Caki2 (cell line): ENCODE measurements at regions not wholly inside any gene's neighbourhood (a gene's known extent, or its start where the extent isn't known, plus 50 kb on each side); places are given as distances from the start of the nearest gene placed in this dataset.

Source experiments
- DNase-seq: peaks from one replicate; pipeline ENCODE4 v3.0.0-alpha.2; 2015; ENCODE audit warnings: low read depth
- in situ Hi-C: cut with HindIII; loops from 2 replicates; pipeline ENCODE4 v1.10.0; 2016; ENCODE audit warnings: low sequenced_read_pairs, low pct_unique_long_range_greater_than_20kb, mixed read lengths

DNA sequence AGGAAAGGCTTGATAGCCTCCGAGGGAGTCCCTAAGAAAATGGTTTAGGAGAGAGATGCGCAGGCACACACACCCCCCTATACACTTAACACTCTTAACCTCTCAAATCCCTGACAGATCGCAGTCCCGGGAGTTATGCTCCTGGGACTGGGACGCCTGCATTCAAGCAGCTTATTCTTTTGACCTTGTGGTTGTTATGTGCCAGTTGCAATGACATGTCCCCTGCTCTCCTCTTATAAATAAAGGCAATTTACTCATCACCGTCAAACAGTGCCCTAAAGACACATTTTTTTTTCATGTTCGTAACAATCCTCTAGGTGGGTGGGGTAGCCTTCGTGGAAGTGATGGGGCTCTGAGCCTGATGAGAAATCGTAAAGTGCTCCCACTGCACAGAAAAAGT, 162.2 kb downstream of the LRRC30 start:
- DNase-seq, result no peak
- in situ Hi-C loops, result no loop called here

DNA sequence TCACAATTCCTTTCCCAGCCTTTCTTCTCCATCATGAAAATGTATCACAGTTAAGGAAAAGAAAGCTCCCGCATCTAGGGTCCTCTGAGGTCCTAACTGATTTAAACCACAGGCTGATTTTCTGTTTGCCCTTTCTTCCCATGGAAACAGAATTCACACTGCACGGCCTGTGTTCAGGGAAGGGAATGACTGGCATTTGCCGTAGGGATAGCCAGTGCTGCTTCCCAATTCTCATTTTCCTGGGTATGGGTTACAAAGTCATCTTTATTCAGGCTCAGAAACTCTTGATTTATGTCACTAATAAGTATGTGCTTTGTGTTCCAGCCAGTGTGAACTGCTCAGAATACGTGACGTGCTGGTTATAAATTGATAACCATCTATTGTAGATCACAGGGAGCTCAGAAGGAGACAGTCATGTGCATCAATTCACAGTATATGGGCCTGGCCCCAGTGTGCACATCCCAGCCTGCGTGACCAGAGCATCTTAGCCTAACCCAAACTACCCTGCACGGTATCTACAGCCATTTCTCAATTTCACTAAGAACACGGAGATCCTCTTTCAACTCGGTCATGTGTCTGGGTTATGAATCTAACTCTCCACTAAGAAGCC, 163.3 kb downstream of the LRRC30 start:
- DNase-seq, result no peak
- in situ Hi-C loops, result no loop called here

DNA sequence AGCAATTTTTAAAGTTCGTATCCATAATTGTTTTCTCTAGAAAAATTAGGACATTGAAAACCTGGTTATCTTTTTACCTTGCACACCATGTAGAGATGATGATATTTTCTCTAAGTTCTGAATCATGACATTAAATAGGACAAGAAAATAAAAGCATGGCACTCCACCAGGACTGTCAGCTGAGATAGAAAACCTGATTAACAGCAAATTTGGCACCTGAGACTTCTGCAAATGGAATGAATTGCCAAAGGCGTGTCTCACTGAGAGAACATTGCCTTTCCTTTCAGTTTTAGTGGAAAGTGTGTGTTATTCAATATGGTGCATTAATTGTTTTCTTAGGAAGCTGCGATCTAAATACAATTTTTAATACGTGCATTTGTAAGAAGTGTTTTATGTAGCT, 164.7 kb downstream of the LRRC30 start:
- in situ Hi-C loops, result no loop called here
- DNase-seq, result no peak

DNA sequence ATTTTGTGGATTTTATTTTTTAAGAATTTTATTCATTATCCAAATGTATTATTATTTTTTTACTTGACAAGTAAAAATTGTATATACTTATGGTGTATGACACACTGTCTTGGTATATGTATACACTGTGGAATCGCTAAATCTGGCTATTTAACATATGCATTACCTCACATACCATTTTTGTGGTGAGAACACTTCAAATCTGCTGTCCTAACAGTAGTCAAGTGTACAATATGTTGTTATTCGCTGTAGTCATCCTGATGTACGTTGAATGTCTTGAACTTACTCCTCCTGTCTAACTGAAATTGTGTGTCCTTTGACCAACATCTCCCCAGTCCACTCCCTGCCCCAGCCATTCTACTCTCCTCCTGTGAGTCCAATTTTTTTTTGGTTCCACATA, 153.2 kb upstream of the PTPRM start:
- in situ Hi-C loops, result no loop called here
- no peak for DNase-seq

DNA sequence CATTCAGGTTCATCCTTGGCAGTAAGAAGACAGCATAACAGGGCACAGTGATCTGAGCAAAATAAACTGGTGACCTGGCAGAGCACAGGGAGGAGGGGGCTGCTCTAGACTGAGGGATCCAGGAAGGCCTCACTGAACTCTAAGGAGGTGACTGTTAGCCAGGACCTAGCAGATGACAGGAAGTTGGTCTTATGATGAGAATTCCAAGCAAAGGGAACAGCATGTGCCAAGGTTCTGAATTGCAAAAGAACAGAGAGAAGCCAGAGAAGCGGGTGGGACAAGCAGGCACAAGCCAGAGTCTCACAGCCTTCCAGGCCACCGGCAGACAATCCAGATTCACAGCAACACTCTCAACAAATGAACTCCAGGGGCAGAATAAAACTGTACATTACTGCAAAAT, 152.7 kb upstream of the PTPRM start:
- in situ Hi-C loops, result no loop called here
- no peak for DNase-seq

DNA sequence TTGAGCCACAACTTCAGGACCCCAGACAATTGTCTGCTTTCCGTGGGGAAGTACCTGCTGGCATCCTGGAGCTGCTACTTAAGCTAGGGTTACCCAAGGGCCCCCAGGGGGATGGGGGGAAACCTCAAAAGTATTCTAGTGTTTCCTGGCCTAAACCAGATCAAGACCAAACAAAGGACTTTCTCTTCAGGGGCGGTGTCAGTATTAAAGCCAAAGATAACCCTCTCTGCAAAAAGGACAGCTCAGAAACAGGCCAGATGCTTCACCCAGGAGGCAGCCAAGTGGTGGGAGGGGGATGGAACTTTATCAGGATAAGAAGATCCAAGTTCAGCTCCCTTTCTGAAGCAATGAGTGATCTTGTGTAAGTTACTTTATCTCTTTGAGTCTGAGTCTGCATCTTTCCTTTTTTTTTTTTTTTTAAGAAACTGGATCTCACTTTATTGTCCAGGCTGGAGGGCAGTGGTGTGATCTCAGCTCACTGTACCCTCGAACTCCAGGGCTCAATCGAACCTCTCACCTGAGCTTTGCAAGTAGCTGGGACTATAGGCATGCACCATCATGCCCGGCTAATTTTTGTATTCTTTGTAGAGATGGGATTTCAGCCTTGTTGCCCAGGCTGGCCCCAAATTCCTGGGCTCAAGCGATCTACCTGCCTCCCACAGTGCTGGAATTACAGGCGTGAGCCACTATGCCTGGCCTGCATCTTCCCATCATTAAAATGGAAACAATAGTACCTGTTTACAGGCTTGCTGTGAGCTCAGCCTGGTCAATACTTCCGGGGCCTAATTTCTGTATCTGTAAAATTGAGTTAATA, 151.8 kb upstream of the PTPRM start:
- in situ Hi-C loops, result no loop called here
- DNase-seq, result no peak

DNA sequence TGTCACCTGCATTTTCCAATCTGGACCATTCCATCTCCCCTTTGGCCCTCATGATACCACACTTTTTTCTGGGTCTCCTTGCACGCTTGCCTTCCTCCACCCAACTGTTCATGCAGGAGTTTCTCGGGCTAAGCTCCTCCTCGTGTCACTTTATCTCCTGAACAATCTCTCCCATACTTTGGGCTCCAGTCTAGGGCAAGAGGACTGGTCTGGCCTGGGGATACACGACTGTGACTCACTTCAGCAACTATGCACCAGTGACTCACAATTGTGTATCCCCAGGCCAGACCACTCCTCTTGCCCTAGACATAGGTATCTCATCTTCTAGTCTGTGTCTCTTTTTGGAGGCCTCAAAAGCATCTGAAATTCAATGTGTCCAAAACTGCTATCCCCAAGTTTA, 149.4 kb upstream of the PTPRM start:
- DNase-seq, result no peak
- in situ Hi-C loops, result no loop called here

DNA sequence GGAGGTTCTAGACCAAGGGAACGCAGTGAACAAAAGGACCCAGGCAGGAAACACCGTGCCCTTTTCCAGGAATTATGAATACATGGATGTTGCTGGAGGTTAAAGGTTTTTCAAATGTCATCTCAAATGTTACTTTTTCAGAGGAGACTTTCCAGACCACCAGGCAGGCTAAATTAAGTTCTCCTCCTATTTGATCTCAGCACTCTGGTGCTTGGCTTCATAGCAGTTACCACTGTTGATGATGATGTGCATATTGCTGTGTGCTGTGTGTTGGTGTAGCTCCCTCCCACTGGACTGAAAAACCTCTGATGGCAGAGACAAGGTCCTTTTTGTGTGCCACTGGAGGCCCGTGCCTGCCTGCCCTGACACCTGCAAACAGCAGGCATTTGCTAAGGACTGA, 137.3 kb upstream of the PTPRM start:
- in situ Hi-C loops, result no loop called here
- no peak for DNase-seq

DNA sequence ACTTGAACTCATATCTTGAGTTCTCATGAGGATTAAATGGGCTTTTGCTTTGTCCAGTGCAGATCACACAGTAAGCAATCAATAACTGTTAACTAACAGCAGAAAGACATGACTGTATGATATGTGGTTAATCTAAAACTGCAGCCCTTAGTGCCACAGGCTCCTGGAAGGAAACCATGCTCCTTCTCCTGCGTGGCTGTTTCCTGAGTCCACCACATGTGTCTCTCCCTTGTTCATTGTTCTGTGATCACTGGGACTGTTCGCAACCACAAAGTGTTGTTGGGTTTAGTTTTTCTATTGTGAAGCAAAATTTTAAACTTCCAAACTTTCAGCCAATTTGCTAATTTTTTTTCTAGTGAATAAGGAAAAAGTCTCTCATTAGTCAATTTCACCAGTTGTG, 130.9 kb upstream of the PTPRM start:
- in situ Hi-C loops, result no loop called here
- DNase-seq, result no peak

DNA sequence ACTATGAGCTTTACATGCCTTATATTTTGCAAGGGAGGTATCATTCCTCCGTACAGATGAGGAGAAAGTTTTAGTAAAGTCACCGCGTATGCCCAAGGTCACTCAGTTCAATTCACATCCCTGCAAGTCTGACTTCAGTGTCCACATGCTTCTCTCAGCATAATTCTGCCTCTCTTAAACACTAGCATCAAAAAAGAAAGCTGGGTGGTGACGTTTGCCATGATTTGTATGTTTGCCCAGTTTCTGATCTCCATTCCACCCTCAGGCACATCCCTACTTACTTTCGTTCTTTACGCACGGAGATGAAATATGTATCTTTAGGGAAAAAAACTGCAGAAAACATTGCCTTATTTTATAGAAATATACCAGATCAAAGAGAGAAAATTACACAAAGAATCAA, 129.2 kb upstream of the PTPRM start:
- in situ Hi-C loops, result no loop called here
- DNase-seq, result no peak

DNA sequence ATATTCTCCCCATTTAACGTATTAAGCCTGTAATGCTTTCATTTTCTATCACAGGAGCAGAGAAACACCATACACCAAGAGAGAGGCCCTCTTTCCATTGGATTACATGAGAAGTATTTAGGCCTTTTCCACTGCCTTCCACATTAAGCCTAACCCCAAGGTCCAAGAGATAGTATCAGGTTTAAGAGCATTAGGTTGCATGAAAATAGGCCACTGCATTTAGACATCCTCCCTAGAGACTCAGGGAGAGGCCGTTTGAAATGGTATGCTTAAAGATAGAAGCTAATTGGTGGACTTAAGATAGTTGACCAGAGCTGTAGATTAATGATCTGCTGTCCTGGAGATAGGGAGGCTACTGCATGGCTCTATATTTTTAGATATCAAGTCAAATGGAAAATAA, 128.5 kb upstream of the PTPRM start:
- no peak for DNase-seq
- in situ Hi-C loops, result no loop called here

DNA sequence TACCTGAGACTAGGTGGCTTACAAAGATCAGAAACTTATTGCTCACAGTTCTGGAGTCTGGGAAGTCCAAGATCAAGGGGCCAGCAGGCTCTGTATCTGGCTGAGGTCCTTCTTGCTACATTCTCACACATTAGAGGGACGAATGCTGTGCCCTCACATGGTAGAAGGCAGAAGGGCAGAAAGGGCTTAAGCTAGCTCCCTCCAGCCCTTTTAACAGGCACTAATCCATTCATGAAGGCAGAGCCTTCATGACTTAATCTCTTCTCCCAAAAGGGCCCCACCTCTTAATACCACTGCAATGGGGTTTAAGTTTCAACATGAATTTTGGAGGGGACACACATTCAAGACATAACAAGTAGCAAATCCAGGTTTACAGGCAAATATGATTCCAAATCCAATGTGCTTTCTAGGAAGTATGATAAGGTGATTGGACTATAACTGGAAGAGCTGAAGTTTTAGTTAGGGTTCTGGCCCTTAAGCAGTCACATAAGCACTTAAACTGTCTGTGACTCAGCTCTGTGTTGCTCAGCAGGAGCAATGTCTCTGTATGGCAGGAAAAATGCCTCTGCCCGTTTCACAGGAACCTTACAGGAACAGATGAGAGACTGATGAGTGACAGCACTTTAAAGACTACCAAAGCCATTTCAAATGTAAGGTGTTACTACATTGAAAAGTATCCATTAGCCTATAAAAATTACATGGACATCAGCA, 119.6 kb upstream of the PTPRM start:
- in situ Hi-C loops, result no loop called here
- no peak for DNase-seq

DNA sequence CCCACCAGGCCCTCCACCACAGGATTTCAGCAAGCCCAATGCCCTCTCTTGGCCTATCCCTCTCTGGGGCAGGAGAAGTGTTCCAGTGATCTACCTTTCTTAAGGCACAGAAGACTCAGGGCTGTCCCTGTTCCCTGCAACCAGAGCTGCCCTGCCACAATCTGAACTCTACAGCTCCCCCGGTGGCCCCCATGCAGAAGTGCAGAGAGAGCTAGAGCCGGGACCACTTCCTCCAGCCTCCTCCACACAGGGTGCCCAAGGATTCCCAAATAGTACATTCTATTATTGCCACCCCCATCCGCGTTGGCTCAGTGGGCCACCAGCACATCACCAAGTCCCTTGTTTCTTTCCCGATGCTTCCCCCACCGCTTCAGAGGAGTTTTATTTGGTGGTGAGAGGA, 114.8 kb upstream of the PTPRM start:
- in situ Hi-C loops, result no loop called here

DNA sequence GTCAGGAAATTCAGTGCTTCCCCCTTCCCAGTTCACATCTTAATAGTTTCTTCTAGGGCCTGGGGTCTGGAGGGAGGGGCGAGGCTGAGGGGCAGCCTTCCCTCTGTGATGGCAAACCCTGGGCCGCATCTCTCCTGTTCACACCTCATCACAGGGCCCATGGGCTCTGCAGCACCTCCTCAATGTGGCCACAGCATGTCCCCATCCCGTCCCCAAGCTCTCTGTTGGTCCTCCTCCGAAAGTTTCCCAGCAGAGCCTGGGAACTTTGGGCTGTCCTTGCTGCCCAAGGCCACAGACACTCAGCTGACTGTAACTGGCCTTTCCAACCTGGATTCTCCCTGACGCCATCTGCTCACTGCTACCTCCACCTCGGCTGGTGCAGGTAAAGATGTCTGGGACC, 112.7 kb upstream of the PTPRM start:
- in situ Hi-C loops, result no loop called here

More for the DNA sequence above, 114.8 kb upstream of the PTPRM start:
- DNase-seq, result peak; percentile 3

DNA sequence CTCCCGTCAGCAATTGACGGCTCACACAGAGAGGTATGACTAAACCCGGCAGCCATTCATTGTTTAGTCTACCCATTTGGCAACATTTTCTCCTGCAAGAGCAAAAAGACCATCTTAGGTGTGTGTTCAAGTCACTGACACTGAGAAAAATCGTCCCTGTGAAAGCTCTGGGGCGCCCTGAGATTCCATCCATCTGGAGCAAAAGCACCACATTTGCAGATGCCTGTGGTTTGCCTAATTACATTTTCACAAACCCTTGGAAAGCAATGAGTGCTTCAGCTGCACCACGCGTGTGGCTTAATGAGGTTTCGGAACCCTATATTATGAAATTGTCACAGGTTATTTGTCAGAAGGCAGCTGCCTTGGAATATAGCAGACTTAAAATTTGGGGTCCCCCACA, 110.7 kb upstream of the PTPRM start:
- in situ Hi-C loops, result no loop called here

More for the DNA sequence above, 112.7 kb upstream of the PTPRM start:
- DNase-seq, result no peak

DNA sequence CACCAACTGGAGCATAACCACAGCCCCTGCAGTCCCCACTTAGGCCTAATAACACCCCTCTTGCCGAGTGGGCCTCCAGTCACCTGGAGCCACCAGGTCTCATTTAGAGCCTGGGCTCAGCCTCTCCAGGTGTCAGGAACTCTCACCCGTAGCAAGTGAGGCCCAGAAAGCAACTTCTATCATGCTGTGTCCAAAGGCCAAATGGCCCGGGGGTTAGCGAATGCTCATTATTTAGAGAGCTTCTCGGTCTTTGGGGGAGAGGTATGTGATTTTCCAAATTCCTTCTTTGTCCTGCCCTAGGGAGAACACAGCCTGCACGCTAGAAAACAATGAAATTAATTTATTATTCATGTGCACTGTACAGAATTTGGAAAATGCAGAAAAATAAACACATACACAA, 109.9 kb upstream of the PTPRM start:
- no peak for DNase-seq
- in situ Hi-C loops, result no loop called here

More for the DNA sequence above, 110.7 kb upstream of the PTPRM start:
- no peak for DNase-seq

DNA sequence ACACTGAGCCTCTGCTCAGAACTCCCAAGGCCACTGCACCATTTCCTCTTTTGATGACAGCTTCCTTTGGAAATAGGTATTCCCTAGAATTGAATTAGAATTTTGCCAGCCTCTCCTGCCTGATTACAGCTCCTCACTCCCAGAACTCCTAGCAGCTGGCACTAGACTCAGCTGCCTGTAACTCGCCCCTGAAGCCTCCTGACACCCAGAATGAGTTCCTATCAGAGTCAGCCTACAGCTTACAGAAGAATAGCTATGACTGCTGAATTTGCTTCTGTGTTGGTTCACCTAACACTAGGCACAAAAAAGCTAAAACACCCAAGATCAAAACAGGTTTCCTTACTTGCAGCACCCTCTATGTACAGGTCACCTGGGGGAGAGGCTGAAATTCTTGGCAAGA, 108.2 kb upstream of the PTPRM start:
- DNase-seq, result no peak
- in situ Hi-C loops, result no loop called here

DNA sequence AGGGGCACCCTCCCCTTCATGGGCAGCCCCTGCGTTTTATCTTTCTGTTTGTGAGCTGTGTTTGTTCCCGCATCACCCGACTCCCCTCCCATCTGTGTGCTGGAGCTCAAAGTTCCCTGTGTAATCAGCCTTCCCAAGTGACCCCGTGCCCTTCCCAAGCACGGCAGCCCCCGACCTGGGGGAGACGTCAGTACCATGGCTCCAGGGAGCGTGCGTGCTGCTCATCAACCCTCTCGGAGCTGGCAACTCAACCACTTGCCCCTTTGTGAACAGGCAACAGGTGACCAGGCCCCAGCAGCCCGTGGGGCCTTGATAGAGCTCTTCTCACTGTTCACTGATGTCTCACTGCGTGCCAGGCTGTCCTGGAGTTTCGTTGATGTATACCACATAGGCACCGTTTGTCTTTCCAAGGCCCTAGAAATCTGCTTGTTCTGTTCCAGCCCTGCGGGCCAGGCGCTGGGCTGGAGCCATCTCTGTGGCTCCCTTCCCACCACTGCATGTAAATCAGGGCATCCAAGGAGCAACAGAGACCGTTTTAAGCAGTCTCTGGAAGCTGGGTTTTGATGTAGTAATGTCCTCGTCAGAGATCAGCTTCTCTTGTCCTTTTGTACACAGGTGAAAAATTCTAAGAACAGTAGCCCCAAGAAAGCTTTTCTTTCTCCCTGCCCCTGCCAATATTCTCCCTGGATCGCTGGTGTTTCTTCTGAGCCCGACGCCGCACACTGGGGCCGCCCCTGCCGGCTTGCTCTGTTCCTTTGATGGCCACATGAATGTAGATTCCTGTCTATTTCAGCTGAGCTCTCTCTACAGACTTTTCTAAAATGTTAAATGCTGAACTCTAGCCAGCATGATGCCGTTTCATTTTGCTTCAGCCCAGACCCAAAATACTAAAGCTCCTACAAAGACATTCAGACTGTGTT, 107.0 kb upstream of the PTPRM start:
- DNase-seq, result no peak
- in situ Hi-C loops, result no loop called here
